Upper lobe of right lung (tissue), 1 donor: ENCODE measurements at regions not wholly inside any gene's neighbourhood (a gene's known extent, or its start where the extent isn't known, plus 50 kb on each side); places are given as distances from the start of the nearest gene placed in this dataset.

Source experiments
- ATAC-seq: fragments of 200-7000 bp; cut with Tn5 transposase; one replicate; pipeline ENCODE4 v1.9.1; 2020; ENCODE audit warnings: mild to moderate bottlenecking, moderate library complexity
- DNase-seq: peaks from one replicate; pipeline ENCODE4 v3.0.0-alpha.2; 2020
- H3K27ac ChIP-seq: fragments of 200-600 bp; one replicate; pipeline ENCODE4 v1.8.0; 2022
- H3K27me3 ChIP-seq: fragments of 200-600 bp; one replicate; pipeline ENCODE4 v1.8.0; 2022; ENCODE audit warnings: mild to moderate bottlenecking
- H3K36me3 ChIP-seq: fragments of 200-600 bp; one replicate; pipeline ENCODE4 v1.8.0; 2022
- H3K4me1 ChIP-seq: fragments of 200-600 bp; one replicate; pipeline ENCODE4 v1.8.0; 2022
- H3K4me3 ChIP-seq: fragments of 200-600 bp; one replicate; pipeline ENCODE4 v1.8.0; 2022; ENCODE audit warnings: mild to moderate bottlenecking
- H3K9me3 ChIP-seq: fragments of 200-600 bp; one replicate; pipeline ENCODE4 v1.8.0; 2022
- intact Hi-C: fragments of 100-400 bp; cut with DNase I; formaldehyde crosslinking; loops from one replicate; pipeline ENCODE4 v1.11.0; 2022
- TF ChIP-seq, protein P1 (sequence below): fragments of 200-600 bp; IDR thresholded peaks from one replicate; pipeline ENCODE4 v1.8.0; 2022; ENCODE audit warnings: antibody characterized with exemption
- donor health status: DM: no; HTN: yes; CAD: no; lungs with severe emphysema.

DNA sequence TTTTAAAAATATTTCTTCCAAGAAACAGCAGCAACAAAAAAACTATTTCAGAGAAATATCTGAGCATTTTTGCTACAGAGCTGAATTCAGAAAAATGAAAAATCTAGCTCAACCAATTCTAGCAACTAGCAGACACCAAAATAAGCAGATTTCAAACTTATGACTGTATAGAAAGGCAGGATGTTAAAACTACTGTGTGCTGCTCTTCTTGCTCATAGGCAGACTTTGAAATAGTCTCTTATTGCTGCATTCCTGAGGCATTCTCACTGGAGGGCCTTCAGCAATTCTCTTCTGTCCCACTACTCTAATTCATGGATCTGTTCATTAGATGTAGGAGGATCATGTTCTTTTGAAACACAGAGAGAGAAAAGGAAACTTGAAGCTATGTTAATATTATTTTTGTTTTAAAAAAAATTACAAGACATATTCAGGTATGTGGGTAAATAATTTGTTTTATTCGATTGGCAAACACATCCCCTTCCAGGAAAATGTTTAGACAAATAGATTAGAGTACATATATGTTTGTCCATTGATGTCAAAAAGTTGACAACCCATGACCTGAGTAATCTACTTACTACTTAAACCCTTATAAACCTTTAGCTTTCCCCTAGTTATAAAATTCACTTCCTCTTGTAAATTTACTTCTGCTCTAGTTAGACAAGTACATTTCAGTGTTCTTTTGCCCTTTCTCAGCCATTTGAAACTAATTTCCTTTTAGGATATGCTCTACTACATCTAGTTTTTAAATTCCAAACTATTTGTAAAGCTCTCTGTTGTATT lies 428.2 kb upstream of the POT1 start:
- TF ChIP-seq, protein P1, sequence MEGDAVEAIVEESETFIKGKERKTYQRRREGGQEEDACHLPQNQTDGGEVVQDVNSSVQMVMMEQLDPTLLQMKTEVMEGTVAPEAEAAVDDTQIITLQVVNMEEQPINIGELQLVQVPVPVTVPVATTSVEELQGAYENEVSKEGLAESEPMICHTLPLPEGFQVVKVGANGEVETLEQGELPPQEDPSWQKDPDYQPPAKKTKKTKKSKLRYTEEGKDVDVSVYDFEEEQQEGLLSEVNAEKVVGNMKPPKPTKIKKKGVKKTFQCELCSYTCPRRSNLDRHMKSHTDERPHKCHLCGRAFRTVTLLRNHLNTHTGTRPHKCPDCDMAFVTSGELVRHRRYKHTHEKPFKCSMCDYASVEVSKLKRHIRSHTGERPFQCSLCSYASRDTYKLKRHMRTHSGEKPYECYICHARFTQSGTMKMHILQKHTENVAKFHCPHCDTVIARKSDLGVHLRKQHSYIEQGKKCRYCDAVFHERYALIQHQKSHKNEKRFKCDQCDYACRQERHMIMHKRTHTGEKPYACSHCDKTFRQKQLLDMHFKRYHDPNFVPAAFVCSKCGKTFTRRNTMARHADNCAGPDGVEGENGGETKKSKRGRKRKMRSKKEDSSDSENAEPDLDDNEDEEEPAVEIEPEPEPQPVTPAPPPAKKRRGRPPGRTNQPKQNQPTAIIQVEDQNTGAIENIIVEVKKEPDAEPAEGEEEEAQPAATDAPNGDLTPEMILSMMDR: no peak
- intact Hi-C loops: no loop called here
- Histone ChIP-seq H3K9me3 (no peaks in the 10 kb centered on the region), H3K4me1 (no peaks in the 10 kb centered on the region), H3K36me3 (no peaks in the 10 kb centered on the region), H3K27ac (no peak overlapping the region), H3K27me3 (no peaks in the 10 kb centered on the region), H3K4me3 (no peak overlapping the region)
- ATAC-seq (no peak), DNase-seq (no peak)

DNA sequence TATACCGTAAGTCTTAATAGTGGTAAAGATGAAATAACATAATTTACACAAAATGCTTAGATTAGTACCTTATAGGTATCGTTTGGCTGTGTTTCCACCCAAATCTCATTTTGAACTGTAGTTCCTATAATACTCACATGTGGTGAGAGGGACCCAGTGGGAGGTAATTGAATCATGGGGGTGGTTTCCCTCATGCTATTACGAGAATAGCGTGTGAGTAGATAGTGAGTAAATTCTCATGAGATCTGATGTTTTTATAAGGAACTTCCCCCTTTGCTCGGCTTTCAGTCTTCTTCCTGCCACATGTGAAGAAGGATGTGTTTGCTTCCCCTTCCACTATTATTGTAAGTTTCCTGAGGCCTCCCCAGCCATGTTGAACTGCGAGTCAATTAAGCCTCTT lies 426.3 kb upstream of the POT1 start:
- H3K27me3 ChIP-seq: no peaks in the 10 kb centered on the region
- H3K9me3 ChIP-seq: no peaks in the 10 kb centered on the region
- H3K27ac ChIP-seq: no peak overlapping the region
- H3K4me1 ChIP-seq: no peaks in the 10 kb centered on the region
- TF ChIP-seq, protein P1: no peak
- intact Hi-C loops: no loop called here
- H3K36me3 ChIP-seq: no peaks in the 10 kb centered on the region
- H3K4me3 ChIP-seq: no peak overlapping the region
- no peak for DNase-seq
- no peak for ATAC-seq

DNA sequence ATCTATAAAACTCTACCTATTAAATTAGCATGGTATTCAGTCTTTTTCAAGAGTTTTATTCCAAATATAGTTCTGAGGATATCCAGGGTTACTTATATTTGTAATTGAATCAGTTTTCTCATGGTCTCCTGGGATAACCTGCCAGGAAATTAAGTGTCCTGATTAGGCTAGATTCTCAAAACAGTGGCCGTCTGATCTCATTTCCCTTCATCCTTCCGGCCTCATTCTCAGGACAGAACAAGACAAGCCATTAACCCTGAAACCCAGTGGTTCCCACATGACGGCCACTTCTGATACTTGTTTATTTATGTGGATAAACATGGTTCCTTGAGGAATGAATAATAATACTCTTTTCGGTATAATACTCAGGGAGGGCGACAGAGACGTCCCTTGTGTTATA lies 417.6 kb upstream of the POT1 start:
- Histone ChIP-seq H3K4me3 (no peak overlapping the region), H3K27me3 (no peaks in the 10 kb centered on the region), H3K27ac (no peak overlapping the region), H3K9me3 (no peaks in the 10 kb centered on the region), H3K4me1 (no peaks in the 10 kb centered on the region), H3K36me3 (no peaks in the 10 kb centered on the region)
- intact Hi-C loops: no loop called here
- no peak for DNase-seq
- TF ChIP-seq, protein P1: no peak
- ATAC-seq: no peak

DNA sequence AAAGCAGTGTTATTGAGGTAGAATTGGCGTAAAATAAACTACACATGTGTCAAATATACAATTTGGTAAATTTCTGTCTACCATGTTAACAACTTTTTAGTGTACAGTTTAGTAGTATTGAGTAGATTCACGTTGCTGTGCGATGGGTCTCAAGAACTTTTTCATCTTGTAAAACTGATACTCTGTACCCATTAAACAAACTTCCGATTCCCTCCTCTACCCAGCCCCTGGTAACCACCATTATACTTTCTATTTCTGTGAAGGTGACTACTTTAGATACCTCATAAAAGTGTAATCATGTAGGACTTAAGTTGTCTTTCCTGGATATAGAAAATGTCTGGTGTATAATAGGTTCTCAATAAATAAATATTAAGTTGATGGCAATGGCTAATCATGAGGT lies 408.5 kb upstream of the POT1 start:
- DNase-seq (no peak), ATAC-seq (no peak)
- no peak overlapping the region for H3K27ac ChIP-seq
- TF ChIP-seq, protein P1: no peak
- no peak overlapping the region for H3K4me3 ChIP-seq
- H3K27me3 ChIP-seq: no peaks in the 10 kb centered on the region
- H3K36me3 ChIP-seq: no peaks in the 10 kb centered on the region
- H3K4me1 ChIP-seq: no peaks in the 10 kb centered on the region
- H3K9me3 ChIP-seq: no peaks in the 10 kb centered on the region
- intact Hi-C loops: no loop called here

DNA sequence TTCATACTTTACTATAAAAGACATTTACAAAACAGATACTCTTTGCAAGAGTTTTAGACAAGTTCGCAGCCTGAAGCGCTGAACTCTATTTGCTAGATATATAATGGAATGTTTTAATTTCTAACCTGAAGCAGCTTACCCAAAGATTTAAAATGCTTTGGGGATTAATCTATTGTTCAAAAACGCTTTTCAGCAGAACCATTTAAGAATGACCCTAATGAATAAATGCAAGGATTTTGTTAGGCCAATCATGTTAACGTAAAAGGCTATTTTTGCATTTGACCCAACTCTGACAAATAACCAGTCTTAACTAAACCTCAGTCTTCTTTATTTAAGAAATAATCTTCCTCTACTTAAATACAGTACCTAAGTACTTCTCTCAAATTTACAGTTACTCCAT lies 406.7 kb upstream of the POT1 start:
- Histone ChIP-seq H3K4me3 (no peak overlapping the region), H3K4me1 (no peaks in the 10 kb centered on the region), H3K9me3 (no peaks in the 10 kb centered on the region), H3K27ac (no peak overlapping the region), H3K36me3 (no peaks in the 10 kb centered on the region), H3K27me3 (no peaks in the 10 kb centered on the region)
- DNase-seq (no peak), ATAC-seq (no peak)
- intact Hi-C loops: no loop called here
- TF ChIP-seq, protein P1: no peak
